Esophagus squamous epithelium (tissue), 5 donors: ENCODE measurements at regions not wholly inside any gene's neighbourhood (a gene's known extent, or its start where the extent isn't known, plus 50 kb on each side); places are given as distances from the start of the nearest gene placed in this dataset.

Source experiments
- DNase-seq: peaks from one replicate; lab custom pipeline; 2025; lab: John Stamatoyannopoulos, UW
- H3K27ac ChIP-seq, 4 donors: fragments of 200-600 bp; sonication (generic); one replicate each; pipeline ENCODE4 v1.5.1; 2016 to 2019; ENCODE audit warnings: mild to moderate bottlenecking in 1 of 4
- H3K27me3 ChIP-seq, 4 donors: fragments of 200-600 bp; sonication (generic); 1 replicate in 3 of 4; 2 replicates in 1 of 4; pipeline versions ENCODE4 v1.5.1 to v1.6.0; 2017 to 2021; ENCODE audit warnings: antibody characterized with exemption in 1 of 4
- H3K36me3 ChIP-seq, 3 donors: fragments of 200-600 bp; sonication (generic); one replicate each; pipeline ENCODE4 v1.5.1; 2016 to 2019
- H3K4me1 ChIP-seq, 3 donors: fragments of 200-600 bp; sonication (generic); one replicate each; pipeline ENCODE4 v1.5.1; 2017 to 2019
- H3K4me3 ChIP-seq, 4 donors: fragments of 200-600 bp; sonication (generic); 1 replicate in 3 of 4; 2 replicates in 1 of 4; pipeline ENCODE4 v1.5.1; 2016 to 2019; ENCODE audit warnings: mild to moderate bottlenecking in 2 of 4, moderate library complexity in 1 of 4
- H3K9me3 ChIP-seq, 3 donors: fragments of 200-600 bp; sonication (generic); one replicate each; pipeline ENCODE4 v1.5.1; 2016 to 2019
- POLR2A ChIP-seq, 4 donors: fragments of 450-650 bp; IDR thresholded peaks; one replicate each; pipeline ENCODE4 v1.6.1; 2017; ENCODE audit warnings: antibody characterized with exemption in 4 of 4, mild to moderate bottlenecking in 4 of 4, moderate library complexity in 3 of 4
- WGBS, 2 donors: methylation state at CpG; one replicate each; pipeline ENCODE4 v1.1.5; 2018; 5-methylcytosine and 5-hydroxymethylcytosine counted together
- intact Hi-C: fragments of 100-400 bp; cut with DNase I; formaldehyde crosslinking; loops from one replicate; pipeline ENCODE4 v1.15.0; 2022
- TF ChIP-seq, protein P1 (sequence below), 6 experiments: fragments of 450-650 bp in 4 of 6; fragments of 200-600 bp in 2 of 6; sonication (generic) in 2 of 6; IDR thresholded peaks; one replicate each; pipeline ENCODE4 v1.5.1; 2016 to 2019; ENCODE audit warnings: antibody characterized with exemption in 6 of 6, mild to moderate bottlenecking in 4 of 6, moderate library complexity in 4 of 6
- donor health status: DM: yes; HTN: yes; CAD: no.

DNA sequence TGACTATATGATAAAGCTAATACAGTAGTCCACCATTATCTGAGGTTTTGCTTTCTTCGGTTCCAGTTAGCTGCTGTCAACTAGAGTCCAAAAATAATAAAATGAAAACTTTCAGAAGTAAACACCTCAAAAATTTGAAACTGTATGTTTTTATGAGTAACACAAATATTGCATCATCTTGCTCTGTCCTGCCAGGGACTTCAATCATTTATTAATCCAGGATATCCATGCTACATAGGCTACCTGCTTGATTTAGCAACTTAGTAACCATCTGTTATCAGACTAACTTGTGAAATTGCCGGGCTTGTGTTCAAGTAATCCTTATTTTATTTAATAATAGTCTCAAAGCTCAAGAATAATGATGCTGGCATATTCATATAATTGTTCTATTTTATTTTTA, 1537.8 kb upstream of the PABPC4L start:
- H3K27me3 ChIP-seq: no peaks in the 10 kb centered on the region
- DNase-seq: no peak
- no peak overlapping the region for H3K27ac ChIP-seq
- WGBS, 2 donors: 58 to 75% methylated on average over 2 of the region's 2 CpGs
- no peaks in the 10 kb centered on the region for H3K4me1 ChIP-seq
- no peaks in the 10 kb centered on the region for H3K36me3 ChIP-seq
- H3K9me3 ChIP-seq: no peaks in the 10 kb centered on the region
- intact Hi-C loops: no loop called here
- TF ChIP-seq, protein P1, sequence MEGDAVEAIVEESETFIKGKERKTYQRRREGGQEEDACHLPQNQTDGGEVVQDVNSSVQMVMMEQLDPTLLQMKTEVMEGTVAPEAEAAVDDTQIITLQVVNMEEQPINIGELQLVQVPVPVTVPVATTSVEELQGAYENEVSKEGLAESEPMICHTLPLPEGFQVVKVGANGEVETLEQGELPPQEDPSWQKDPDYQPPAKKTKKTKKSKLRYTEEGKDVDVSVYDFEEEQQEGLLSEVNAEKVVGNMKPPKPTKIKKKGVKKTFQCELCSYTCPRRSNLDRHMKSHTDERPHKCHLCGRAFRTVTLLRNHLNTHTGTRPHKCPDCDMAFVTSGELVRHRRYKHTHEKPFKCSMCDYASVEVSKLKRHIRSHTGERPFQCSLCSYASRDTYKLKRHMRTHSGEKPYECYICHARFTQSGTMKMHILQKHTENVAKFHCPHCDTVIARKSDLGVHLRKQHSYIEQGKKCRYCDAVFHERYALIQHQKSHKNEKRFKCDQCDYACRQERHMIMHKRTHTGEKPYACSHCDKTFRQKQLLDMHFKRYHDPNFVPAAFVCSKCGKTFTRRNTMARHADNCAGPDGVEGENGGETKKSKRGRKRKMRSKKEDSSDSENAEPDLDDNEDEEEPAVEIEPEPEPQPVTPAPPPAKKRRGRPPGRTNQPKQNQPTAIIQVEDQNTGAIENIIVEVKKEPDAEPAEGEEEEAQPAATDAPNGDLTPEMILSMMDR (IDR thresholded peaks at IDR 0.05): no peak
- no peak for TF ChIP-seq POLR2A (IDR thresholded peaks at IDR 0.05)
- H3K4me3 ChIP-seq: no peak overlapping the region

- no peak overlapping the region for H3K27ac ChIP-seq
- H3K4me3 ChIP-seq: no peak overlapping the region
- H3K27me3 ChIP-seq: no peaks in the 10 kb centered on the region
- H3K9me3 ChIP-seq: no peaks in the 10 kb centered on the region
- H3K4me1 ChIP-seq: no peaks in the 10 kb centered on the region
- no peak for TF ChIP-seq POLR2A (IDR thresholded peaks at IDR 0.05)
- TF ChIP-seq, protein P1 (IDR thresholded peaks at IDR 0.05): no peak
- intact Hi-C loops: no loop called here
- DNase-seq: no peak
- H3K36me3 ChIP-seq: no peaks in the 10 kb centered on the region
These were observed 1533.9 kb upstream of the PABPC4L start for GRCh38 chr4:135735512-135735911.

- no peak for DNase-seq
- no peaks in the 10 kb centered on the region for H3K9me3 ChIP-seq
- intact Hi-C loops: no loop called here
- no peak overlapping the region for H3K4me3 ChIP-seq
- no peak overlapping the region for H3K27ac ChIP-seq
- H3K27me3 ChIP-seq: no peaks in the 10 kb centered on the region
- H3K4me1 ChIP-seq: no peaks in the 10 kb centered on the region
- 56 to 76% methylated on average over 4 of the region's 4 CpGs for WGBS, 2 donors
- no peaks in the 10 kb centered on the region for H3K36me3 ChIP-seq
- TF ChIP-seq, protein P1 (IDR thresholded peaks at IDR 0.05): no peak
These were observed 1530.9 kb upstream of the PABPC4L start for GRCh38 chr4:135732448-135732847.

GRCh38 chr4:135731682-135732081, 1530.1 kb upstream of the PABPC4L start:
- 46 to 63% methylated on average over 2 of the region's 2 CpGs for WGBS, 2 donors
- Histone ChIP-seq H3K27me3 (no peaks in the 10 kb centered on the region), H3K4me1 (no peaks in the 10 kb centered on the region), H3K36me3 (no peaks in the 10 kb centered on the region), H3K4me3 (no peak overlapping the region), H3K27ac (no peak overlapping the region), H3K9me3 (no peaks in the 10 kb centered on the region)
- TF ChIP-seq, protein P1 (IDR thresholded peaks at IDR 0.05): no peak
- no peak for TF ChIP-seq POLR2A (IDR thresholded peaks at IDR 0.05)
- DNase-seq: no peak
- intact Hi-C loops: no loop called here

GRCh38 chr4:135724421-135724820, 1522.8 kb upstream of the PABPC4L start:
- H3K4me1 ChIP-seq: no peaks in the 10 kb centered on the region
- H3K36me3 ChIP-seq: no peaks in the 10 kb centered on the region
- no peak overlapping the region for H3K4me3 ChIP-seq
- H3K27me3 ChIP-seq: no peaks in the 10 kb centered on the region
- intact Hi-C loops: no loop called here
- H3K9me3 ChIP-seq: no peaks in the 10 kb centered on the region
- TF ChIP-seq, protein P1 (IDR thresholded peaks at IDR 0.05): no peak
- TF ChIP-seq POLR2A (IDR thresholded peaks at IDR 0.05): no peak
- no peak overlapping the region for H3K27ac ChIP-seq
- 43 to 44% methylated on average over 2 of the region's 2 CpGs for WGBS, 2 donors
- DNase-seq: no peak
